GM20000 (cell line): ENCODE measurements at regions not wholly inside any gene's neighbourhood (a gene's known extent, or its start where the extent isn't known, plus 50 kb on each side); places are given as distances from the start of the nearest gene placed in this dataset.

Experiments
- DNase-seq: peaks from one replicate; pipeline ENCODE4 v3.0.0; 2012; ENCODE audit warnings: low spot score
- CTCF ChIP-seq: IDR thresholded peaks from 2 replicates; pipeline ENCODE4 v1.5.1; 2012; ENCODE audit warnings: mild to moderate bottlenecking, control low read depth; ENCODE audit errors: extremely low read depth, missing control alignments

GRCh38 chr3:148202386-148202785, 495.3 kb upstream of the AGTR1 start:
- no peak for DNase-seq
- no peak for TF ChIP-seq CTCF

GRCh38 chr3:148203297-148204010, 494.2 kb upstream of the AGTR1 start:
- DNase-seq: no peak
- no peak for TF ChIP-seq CTCF

- TF ChIP-seq CTCF: no peak
Measured at GRCh38 chr3:148204131-148204530, 493.6 kb upstream of the AGTR1 start.

GRCh38 chr3:148205977-148206376, 491.7 kb upstream of the AGTR1 start:
- no peak for TF ChIP-seq CTCF
- DNase-seq: no peak

More at GRCh38 chr3:148204131-148204530, 493.6 kb upstream of the AGTR1 start:
- no peak for DNase-seq

- no peak for DNase-seq
- TF ChIP-seq CTCF: no peak
Measured at GRCh38 chr3:148206446-148206845, 491.3 kb upstream of the AGTR1 start.

- DNase-seq: no peak
- no peak for TF ChIP-seq CTCF
Measured at GRCh38 chr3:148208975-148209374, 488.7 kb upstream of the AGTR1 start.

GRCh38 chr3:148211725-148212124, 486.0 kb upstream of the AGTR1 start:
- no peak for TF ChIP-seq CTCF
- no peak for DNase-seq
